ENCODE measurements at regions not wholly inside any gene's neighbourhood (a gene's known extent, or its start where the extent isn't known, plus 50 kb on each side); places are given as distances from the start of the nearest gene placed in this dataset.

DNA sequence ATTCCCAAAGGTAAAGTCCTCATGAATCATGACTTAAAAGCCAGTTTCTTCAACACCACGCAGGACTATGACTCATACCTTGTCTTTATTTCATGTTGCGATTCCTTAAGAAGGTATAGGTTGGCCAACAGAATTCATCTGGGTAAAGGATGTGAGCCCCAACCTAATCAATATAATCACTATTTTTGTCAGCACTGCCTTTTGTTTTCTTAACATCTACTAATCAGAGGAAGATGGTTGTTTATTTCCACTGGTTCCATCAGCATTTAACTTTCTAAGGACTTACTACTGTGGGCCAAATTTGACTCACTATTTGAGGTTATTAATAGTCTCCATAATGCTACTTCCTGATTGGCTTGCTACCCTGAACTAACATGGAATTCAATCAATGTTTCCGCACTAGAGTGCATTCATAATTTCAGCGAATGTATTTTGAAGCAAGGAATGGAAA is 78.6 kb downstream of the SCG2 start:
- TF ChIP-seq, protein P1, sequence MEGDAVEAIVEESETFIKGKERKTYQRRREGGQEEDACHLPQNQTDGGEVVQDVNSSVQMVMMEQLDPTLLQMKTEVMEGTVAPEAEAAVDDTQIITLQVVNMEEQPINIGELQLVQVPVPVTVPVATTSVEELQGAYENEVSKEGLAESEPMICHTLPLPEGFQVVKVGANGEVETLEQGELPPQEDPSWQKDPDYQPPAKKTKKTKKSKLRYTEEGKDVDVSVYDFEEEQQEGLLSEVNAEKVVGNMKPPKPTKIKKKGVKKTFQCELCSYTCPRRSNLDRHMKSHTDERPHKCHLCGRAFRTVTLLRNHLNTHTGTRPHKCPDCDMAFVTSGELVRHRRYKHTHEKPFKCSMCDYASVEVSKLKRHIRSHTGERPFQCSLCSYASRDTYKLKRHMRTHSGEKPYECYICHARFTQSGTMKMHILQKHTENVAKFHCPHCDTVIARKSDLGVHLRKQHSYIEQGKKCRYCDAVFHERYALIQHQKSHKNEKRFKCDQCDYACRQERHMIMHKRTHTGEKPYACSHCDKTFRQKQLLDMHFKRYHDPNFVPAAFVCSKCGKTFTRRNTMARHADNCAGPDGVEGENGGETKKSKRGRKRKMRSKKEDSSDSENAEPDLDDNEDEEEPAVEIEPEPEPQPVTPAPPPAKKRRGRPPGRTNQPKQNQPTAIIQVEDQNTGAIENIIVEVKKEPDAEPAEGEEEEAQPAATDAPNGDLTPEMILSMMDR (IDR thresholded peaks at IDR 0.05) = no peak
- H3K4me1 ChIP-seq (ENCODE audit: control insufficient read depth, insufficient read depth, low read length) = no peaks in the 10 kb centered on the region
- no peaks in the 10 kb centered on the region for H3K27me3 Mint-ChIP-seq (ENCODE audit: low read depth in 2 of 2)
- intact Hi-C loops (cut with micrococcal nuclease) = no loop called here
- no peak overlapping the region for H3K27ac Mint-ChIP-seq
- DNase-seq = no peak
- H3K9me3 Mint-ChIP-seq = no peaks in the 10 kb centered on the region
- H3K9me3 ChIP-seq (ENCODE audit: control insufficient read depth, insufficient read depth, low read length) = no peaks in the 10 kb centered on the region
- H3K36me3 Mint-ChIP-seq = no peaks in the 10 kb centered on the region
- no peak overlapping the region for H3K4me3 Mint-ChIP-seq
- no peaks in the 10 kb centered on the region for H3K36me3 ChIP-seq (ENCODE audit: control insufficient read depth, insufficient read depth, low read length)
- H3K27me3 ChIP-seq (ENCODE audit: control insufficient read depth, insufficient read depth, low read length) = no peaks in the 10 kb centered on the region
- ATAC-seq = no peak
- 83% methylated on average over 2 of the region's 4 CpGs for WGBS (ENCODE audit: insufficient coverage)
- no peaks in the 10 kb centered on the region for H3K4me1 Mint-ChIP-seq
- H3K27ac ChIP-seq (ENCODE audit: low read length) = no peak overlapping the region
- no peak overlapping the region for H3K4me3 ChIP-seq (ENCODE audit: low read length)

- ATAC-seq (no peak), DNase-seq (no peak)
- Histone ChIP-seq H3K36me3 (ENCODE audit: control insufficient read depth, insufficient read depth, low read length) (no peaks in the 10 kb centered on the region), H3K4me3 (ENCODE audit: low read length) (no peak overlapping the region), H3K27ac (ENCODE audit: low read length) (no peak overlapping the region), H3K27me3 (ENCODE audit: control insufficient read depth, insufficient read depth, low read length) (no peaks in the 10 kb centered on the region), H3K9me3 (ENCODE audit: control insufficient read depth, insufficient read depth, low read length) (no peaks in the 10 kb centered on the region), H3K4me1 (ENCODE audit: control insufficient read depth, insufficient read depth, low read length) (no peaks in the 10 kb centered on the region)
- TF ChIP-seq, protein P1 (IDR thresholded peaks at IDR 0.05) = no peak
- Mint-ChIP-seq H3K27ac (no peak overlapping the region), H3K4me1 (no peaks in the 10 kb centered on the region), H3K36me3 (no peaks in the 10 kb centered on the region), H3K27me3 (ENCODE audit: low read depth in 2 of 2) (no peaks in the 10 kb centered on the region), H3K4me3 (no peak overlapping the region), H3K9me3 (peaks cover 0 to 2% of the 10 kb centered on the region in 2 donors)
- intact Hi-C loops (cut with micrococcal nuclease) = no loop called here
- no CpG with 5 or more reads among the region's 1 CpG for WGBS (ENCODE audit: insufficient coverage)
Observed at GRCh38 chr2:223524066-223524465, 78.1 kb downstream of the SCG2 start.

GRCh38 chr2:223526106-223526505 is 76.1 kb downstream of the SCG2 start:
- DNase-seq = no peak
- no peaks in the 10 kb centered on the region for H3K4me1 Mint-ChIP-seq
- no peak overlapping the region for H3K4me3 ChIP-seq (ENCODE audit: low read length)
- H3K36me3 Mint-ChIP-seq = no peaks in the 10 kb centered on the region
- no peaks in the 10 kb centered on the region for H3K27me3 Mint-ChIP-seq (ENCODE audit: low read depth in 2 of 2)
- intact Hi-C loops (cut with micrococcal nuclease) = no loop called here
- no peaks in the 10 kb centered on the region for H3K4me1 ChIP-seq (ENCODE audit: control insufficient read depth, insufficient read depth, low read length)
- H3K27me3 ChIP-seq (ENCODE audit: control insufficient read depth, insufficient read depth, low read length) = no peaks in the 10 kb centered on the region
- H3K9me3 ChIP-seq (ENCODE audit: control insufficient read depth, insufficient read depth, low read length) = no peaks in the 10 kb centered on the region
- no peaks in the 10 kb centered on the region for H3K36me3 ChIP-seq (ENCODE audit: control insufficient read depth, insufficient read depth, low read length)
- H3K27ac ChIP-seq (ENCODE audit: low read length) = no peak overlapping the region
- H3K27ac Mint-ChIP-seq = no peak overlapping the region
- peaks cover 0 to 2% of the 10 kb centered on the region in 2 donors for H3K9me3 Mint-ChIP-seq
- TF ChIP-seq, protein P1 (IDR thresholded peaks at IDR 0.05) = no peak
- no peak for ATAC-seq
- no peak overlapping the region for H3K4me3 Mint-ChIP-seq

DNA sequence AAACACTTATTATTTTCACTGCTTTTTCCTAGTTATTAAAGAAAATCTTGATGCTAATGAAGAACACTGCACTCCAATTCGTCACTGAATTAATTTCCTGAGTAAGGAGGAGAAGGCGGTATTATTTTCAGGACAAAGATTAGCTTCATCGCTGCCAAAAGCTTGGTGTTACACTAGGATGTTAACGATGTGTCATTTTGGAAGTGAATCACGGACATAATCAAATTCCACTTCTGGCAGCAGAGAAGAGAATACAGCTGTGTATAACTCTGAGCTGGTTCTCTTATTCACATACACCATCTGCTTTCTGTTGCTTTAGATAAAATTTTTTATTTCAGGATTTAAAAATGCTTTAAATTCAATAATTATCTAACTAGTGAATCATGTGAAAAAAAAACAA is 74.1 kb downstream of the SCG2 start:
- H3K9me3 Mint-ChIP-seq = peaks cover 0 to 3% of the 10 kb centered on the region in 2 donors
- H3K4me1 Mint-ChIP-seq = no peaks in the 10 kb centered on the region
- ATAC-seq = no peak
- Histone ChIP-seq H3K27me3 (ENCODE audit: control insufficient read depth, insufficient read depth, low read length) (no peaks in the 10 kb centered on the region), H3K27ac (ENCODE audit: low read length) (no peak overlapping the region), H3K4me3 (ENCODE audit: low read length) (no peak overlapping the region), H3K9me3 (ENCODE audit: control insufficient read depth, insufficient read depth, low read length) (no peaks in the 10 kb centered on the region), H3K4me1 (ENCODE audit: control insufficient read depth, insufficient read depth, low read length) (no peaks in the 10 kb centered on the region), H3K36me3 (ENCODE audit: control insufficient read depth, insufficient read depth, low read length) (no peaks in the 10 kb centered on the region)
- TF ChIP-seq, protein P1 (IDR thresholded peaks at IDR 0.05) = no peak
- no peak overlapping the region for H3K4me3 Mint-ChIP-seq
- intact Hi-C loops (cut with micrococcal nuclease) = no loop called here
- no peak overlapping the region for H3K27ac Mint-ChIP-seq
- 90% methylated on average over 5 of the region's 5 CpGs for WGBS (ENCODE audit: insufficient coverage)
- no peak for DNase-seq
- no peaks in the 10 kb centered on the region for H3K36me3 Mint-ChIP-seq
- no peaks in the 10 kb centered on the region for H3K27me3 Mint-ChIP-seq (ENCODE audit: low read depth in 2 of 2)
